CD14-positive monocyte (primary cell): ENCODE measurements at regions not wholly inside any gene's neighbourhood (a gene's known extent, or its start where the extent isn't known, plus 50 kb on each side); places are given as distances from the start of the nearest gene placed in this dataset.

ENCODE experiments used
- DNase-seq, 3 donors: peaks; one replicate each; pipeline ENCODE4 v3.0.0-alpha.2; 2011 to 2022
- H2AFZ ChIP-seq: 2 replicates; pipeline ENCODE4 v1.6.0; 2012; ENCODE audit warnings: mild to moderate bottlenecking, low read depth, low read length, inconsistent platforms; ENCODE audit not compliant: insufficient read depth, poor library complexity, severe bottlenecking
- H3K27ac ChIP-seq, 2 donors: 1 replicate in 1 of 2; 2 replicates in 1 of 2; pipeline ENCODE4 v1.5.1; 2012 to 2013; ENCODE audit warnings: low read length in 2 of 2, control low read depth in 1 of 2, inconsistent platforms in 1 of 2, low read depth in 1 of 2, mild to moderate bottlenecking in 1 of 2
- H3K27me3 ChIP-seq, 2 donors: one replicate each; pipeline versions ENCODE4 v1.6.0 to v1.6.1; 2011 to 2013; ENCODE audit warnings: low read length in 2 of 2; ENCODE audit not compliant: control insufficient read depth in 2 of 2, insufficient read depth in 2 of 2
- H3K36me3 ChIP-seq, 2 donors: replicated peaks in 1 of 2; 1 replicate in 1 of 2; 2 replicates in 1 of 2; pipeline versions ENCODE4 v1.5.1 to v1.6.1; 2012 to 2013; ENCODE audit warnings: low read length in 2 of 2, control low read depth in 1 of 2, inconsistent platforms in 1 of 2, mild to moderate bottlenecking in 1 of 2; ENCODE audit not compliant: insufficient read depth in 2 of 2, control insufficient read depth in 1 of 2
- H3K4me1 ChIP-seq, 2 donors: 1 replicate in 1 of 2; 2 replicates in 1 of 2; pipeline versions ENCODE4 v1.5.1 to v1.6.1; 2012 to 2013; ENCODE audit warnings: low read length in 2 of 2, control low read depth in 1 of 2, inconsistent platforms in 1 of 2, mild to moderate bottlenecking in 1 of 2, moderate library complexity in 1 of 2; ENCODE audit not compliant: insufficient read depth in 2 of 2, control insufficient read depth in 1 of 2
- H3K4me2 ChIP-seq: replicated peaks from 2 replicates; pipeline ENCODE3; 2012; ENCODE audit warnings: low read length, moderate library complexity, mild to moderate bottlenecking; ENCODE audit not compliant: poor library complexity, severe bottlenecking; ENCODE audit errors: extremely low read depth
- H3K4me3 ChIP-seq, 3 experiments: fragments of 200-600 bp in 1 of 3; sonication (generic) in 1 of 3; replicated peaks in 1 of 3; 1 replicate in 2 of 3; 2 replicates in 1 of 3; pipeline ENCODE4 v1.5.1; 2011 to 2013; ENCODE audit warnings: low read length in 3 of 3, mild to moderate bottlenecking in 3 of 3, control low read depth in 2 of 3, low read depth in 2 of 3, inconsistent platforms in 1 of 3, moderate library complexity in 1 of 3
- H3K79me2 ChIP-seq: 2 replicates; pipeline ENCODE4 v1.6.0; 2012; ENCODE audit warnings: mild to moderate bottlenecking, control low read depth, inconsistent platforms, low read length, moderate library complexity; ENCODE audit not compliant: insufficient read depth
- H3K9ac ChIP-seq: 2 replicates; pipeline ENCODE4 v1.6.0; 2017; ENCODE audit warnings: low read length, mild to moderate bottlenecking; ENCODE audit not compliant: insufficient read depth, poor library complexity, severe bottlenecking
- H3K9me3 ChIP-seq, 2 donors: replicated peaks in 1 of 2; 1 replicate in 1 of 2; 2 replicates in 1 of 2; pipeline versions ENCODE4 v1.5.1 to v1.6.1; 2012 to 2013; ENCODE audit warnings: low read length in 2 of 2, control low read depth in 1 of 2; ENCODE audit not compliant: control insufficient read depth in 1 of 2, insufficient read depth in 1 of 2
- H4K20me1 ChIP-seq: 2 replicates; pipeline ENCODE4 v1.6.0; 2012; ENCODE audit warnings: mild to moderate bottlenecking, low read length, control low read depth, moderate library complexity; ENCODE audit not compliant: insufficient read depth
- H3K27ac Mint-ChIP-seq, 7 donors: one replicate each; pipeline ENCODE4 v1.8.0; 2020; ENCODE audit warnings: mild to moderate bottlenecking in 7 of 7, mixed read lengths in 7 of 7, moderate library complexity in 6 of 7, inconsistent platforms in 2 of 7
- H3K27me3 Mint-ChIP-seq, 3 donors: one replicate each; pipeline ENCODE4 v1.8.0; 2021 to 2022; ENCODE audit warnings: low read depth in 3 of 3, mild to moderate bottlenecking in 3 of 3, mixed read lengths in 3 of 3, moderate library complexity in 3 of 3, inconsistent platforms in 1 of 3
- H3K36me3 Mint-ChIP-seq, 2 donors: one replicate each; pipeline ENCODE4 v1.8.0; 2020; ENCODE audit warnings: mixed read lengths in 2 of 2, inconsistent platforms in 1 of 2, mild to moderate bottlenecking in 1 of 2
- H3K4me1 Mint-ChIP-seq: one replicate; pipeline ENCODE4 v1.8.0; 2020; ENCODE audit warnings: mild to moderate bottlenecking, mixed read lengths
- H3K4me3 Mint-ChIP-seq, 2 donors: one replicate each; pipeline ENCODE4 v1.8.0; 2020; ENCODE audit warnings: mild to moderate bottlenecking in 2 of 2, mixed read lengths in 2 of 2, moderate library complexity in 1 of 2
- H3K9me3 Mint-ChIP-seq, 7 donors: one replicate each; pipeline ENCODE4 v1.8.0; 2020 to 2022; ENCODE audit warnings: mixed read lengths in 7 of 7, mild to moderate bottlenecking in 6 of 7, moderate library complexity in 6 of 7, inconsistent platforms in 2 of 7
- WGBS: methylation state at CpG from one replicate; pipeline ENCODE4 v1.1.5; 2013; ENCODE audit warnings: missing lambda C conversion rate; ENCODE audit not compliant: insufficient coverage; 5-methylcytosine and 5-hydroxymethylcytosine counted together
- intact Hi-C, 2 donors: fragments of 100-400 bp; cut with micrococcal nuclease; formaldehyde crosslinking; loops; one replicate each; pipeline versions ENCODE4 v1.15.0 to v1.15.1; 2023
- TF ChIP-seq, protein P1 (sequence below): fragments of 200-600 bp; IDR thresholded peaks from one replicate; pipeline ENCODE4 v1.8.0; 2022; ENCODE audit warnings: antibody characterized with exemption, mild to moderate bottlenecking

DNA sequence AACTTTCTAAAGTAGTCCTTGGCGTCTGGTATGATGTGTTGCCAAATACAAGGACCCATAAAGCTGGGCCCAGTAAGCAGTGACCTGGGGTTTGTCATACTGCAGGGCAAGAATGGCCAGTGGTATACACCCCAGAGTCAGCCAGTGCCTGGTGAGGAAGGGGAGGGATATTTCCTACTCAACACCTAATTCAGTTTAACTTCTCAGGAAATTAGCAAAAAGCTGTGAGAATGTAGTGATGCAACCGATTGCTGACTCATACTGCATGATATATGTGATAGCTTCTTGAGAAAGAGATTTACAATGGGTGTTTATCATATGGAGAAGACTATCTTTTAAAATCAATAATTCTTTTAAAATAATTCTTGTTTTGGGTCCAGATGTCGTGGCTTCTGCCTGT is 889.3 kb upstream of the CELF2 start:
- H3K27me3 ChIP-seq, result no peaks in the 10 kb centered on the region
- no peaks in the 10 kb centered on the region for H3K36me3 ChIP-seq
- no peak for DNase-seq
- no peak overlapping the region for H3K9ac ChIP-seq
- H4K20me1 ChIP-seq, result no peaks in the 10 kb centered on the region
- no peaks in the 10 kb centered on the region for H3K4me1 ChIP-seq
- Mint-ChIP-seq H3K4me1 (no peaks in the 10 kb centered on the region), H3K27me3 (no peaks in the 10 kb centered on the region), H3K36me3 (no peaks in the 10 kb centered on the region), H3K9me3 (peaks cover 7 to 18% (median 9%) of the 10 kb centered on the region in 7 donors), H3K27ac (no peak overlapping the region), H3K4me3 (no peak overlapping the region)
- no peak overlapping the region for H3K27ac ChIP-seq
- no CpG with 5 or more reads among the region's 3 CpGs for whole genome bisulfite sequencing
- intact Hi-C loops, result no loop called here
- H3K4me2 ChIP-seq, result no peak overlapping the region
- no peak overlapping the region for H2AFZ ChIP-seq
- H3K79me2 ChIP-seq, result no peaks in the 10 kb centered on the region
- H3K9me3 ChIP-seq, result peaks cover 0 to 17% of the 10 kb centered on the region in 2 donors
- TF ChIP-seq, protein P1, sequence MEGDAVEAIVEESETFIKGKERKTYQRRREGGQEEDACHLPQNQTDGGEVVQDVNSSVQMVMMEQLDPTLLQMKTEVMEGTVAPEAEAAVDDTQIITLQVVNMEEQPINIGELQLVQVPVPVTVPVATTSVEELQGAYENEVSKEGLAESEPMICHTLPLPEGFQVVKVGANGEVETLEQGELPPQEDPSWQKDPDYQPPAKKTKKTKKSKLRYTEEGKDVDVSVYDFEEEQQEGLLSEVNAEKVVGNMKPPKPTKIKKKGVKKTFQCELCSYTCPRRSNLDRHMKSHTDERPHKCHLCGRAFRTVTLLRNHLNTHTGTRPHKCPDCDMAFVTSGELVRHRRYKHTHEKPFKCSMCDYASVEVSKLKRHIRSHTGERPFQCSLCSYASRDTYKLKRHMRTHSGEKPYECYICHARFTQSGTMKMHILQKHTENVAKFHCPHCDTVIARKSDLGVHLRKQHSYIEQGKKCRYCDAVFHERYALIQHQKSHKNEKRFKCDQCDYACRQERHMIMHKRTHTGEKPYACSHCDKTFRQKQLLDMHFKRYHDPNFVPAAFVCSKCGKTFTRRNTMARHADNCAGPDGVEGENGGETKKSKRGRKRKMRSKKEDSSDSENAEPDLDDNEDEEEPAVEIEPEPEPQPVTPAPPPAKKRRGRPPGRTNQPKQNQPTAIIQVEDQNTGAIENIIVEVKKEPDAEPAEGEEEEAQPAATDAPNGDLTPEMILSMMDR, result no peak
- H3K4me3 ChIP-seq, result no peak overlapping the region

DNA sequence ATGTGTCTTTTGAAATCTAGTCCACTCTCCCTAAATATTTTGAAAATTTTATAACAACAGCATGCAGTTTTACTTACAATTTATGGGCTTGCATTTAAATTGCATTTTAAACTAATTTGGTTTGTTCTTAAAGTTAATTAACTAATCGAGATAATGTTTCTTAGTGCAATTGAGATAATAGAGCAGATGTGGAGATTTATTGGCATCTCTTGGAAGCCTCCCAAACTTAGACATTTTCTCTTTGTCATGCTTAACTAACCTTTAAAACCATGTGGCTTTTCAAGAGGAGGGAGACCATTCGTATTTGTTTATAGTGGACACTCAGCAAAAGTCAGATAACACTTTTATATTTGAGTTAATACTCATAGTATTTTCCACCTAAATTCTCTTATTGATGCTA is 887.0 kb upstream of the CELF2 start:
- Histone ChIP-seq H3K36me3 (no peaks in the 10 kb centered on the region), H3K4me1 (no peaks in the 10 kb centered on the region), H3K9ac (no peak overlapping the region), H3K4me3 (no peak overlapping the region), H3K27ac (no peak overlapping the region), H4K20me1 (no peaks in the 10 kb centered on the region), H3K4me2 (no peak overlapping the region), H2AFZ (no peak overlapping the region), H3K27me3 (no peaks in the 10 kb centered on the region), H3K9me3 (peaks cover 0 to 8% of the 10 kb centered on the region in 2 donors), H3K79me2 (no peaks in the 10 kb centered on the region)
- no peaks in the 10 kb centered on the region for H3K4me1 Mint-ChIP-seq
- H3K9me3 Mint-ChIP-seq, result peaks cover 0 to 11% (median 1%) of the 10 kb centered on the region in 7 donors
- no peaks in the 10 kb centered on the region for H3K27me3 Mint-ChIP-seq
- no CpG with 5 or more reads among the region's 2 CpGs for WGBS
- DNase-seq, result no peak
- TF ChIP-seq, protein P1, result no peak
- intact Hi-C loops, result no loop called here
- no peak overlapping the region for H3K27ac Mint-ChIP-seq
- H3K36me3 Mint-ChIP-seq, result no peaks in the 10 kb centered on the region
- no peak overlapping the region for H3K4me3 Mint-ChIP-seq
